A673 (cell line): ENCODE measurements at regions not wholly inside any gene's neighbourhood (a gene's known extent, or its start where the extent isn't known, plus 50 kb on each side); places are given as distances from the start of the nearest gene placed in this dataset.

Experiments used
- BruUV-seq: library from RNA; stranded (reverse); fragments of 400-500 nt; replicated peaks from 2 replicates; lab custom pipeline; 2021; lab: Mats Ljungman, UMichigan
- CTCF ChIA-PET: fragments of 300-600 bp; sonication (Branson Sonifier 250); formaldehyde crosslinking; loops from one replicate; lab custom pipeline; 2022; ENCODE audit warnings: antibody characterized with exemption; lab: Charles Lee
- POLR2A ChIA-PET: fragments of 300-600 bp; sonication (Branson Sonifier 250); formaldehyde crosslinking; loops from one replicate; lab custom pipeline; 2022; ENCODE audit warnings: antibody characterized with exemption; ENCODE audit not compliant: low non-redundant PET; lab: Charles Lee
- DNase-seq: peaks from one replicate; pipeline ENCODE4 v3.0.0-alpha.2; 2015; ENCODE audit warnings: low spot score
- H3K27ac ChIP-seq: fragments of 200-600 bp; sonication (generic); 2 replicates; pipeline ENCODE4 v1.5.1; 2016; ENCODE audit warnings: mixed run types, low read depth, mild to moderate bottlenecking, mixed read lengths, antibody characterized with exemption, low read length; ENCODE audit not compliant: poor library complexity, severe bottlenecking
- H3K27me3 ChIP-seq: fragments of 200-600 bp; sonication (generic); replicated peaks from 2 replicates; pipeline ENCODE4 v1.6.1; 2017; ENCODE audit warnings: mixed run types, low read depth, mild to moderate bottlenecking, mixed read lengths, antibody characterized with exemption, low read length; ENCODE audit not compliant: insufficient read depth, poor library complexity
- H3K36me3 ChIP-seq: fragments of 200-600 bp; sonication (generic); 2 replicates; pipeline ENCODE4 v1.6.1; 2016; ENCODE audit warnings: mixed run types, mild to moderate bottlenecking, mixed read lengths, antibody characterized with exemption, low read length; ENCODE audit not compliant: insufficient read depth, poor library complexity, severe bottlenecking
- H3K4me1 ChIP-seq: fragments of 200-600 bp; sonication (generic); 2 replicates; pipeline ENCODE4 v1.6.1; 2017; ENCODE audit warnings: mixed run types, mild to moderate bottlenecking, mixed read lengths, antibody characterized with exemption, low read length; ENCODE audit not compliant: insufficient read depth, poor library complexity, severe bottlenecking
- H3K4me3 ChIP-seq: fragments of 200-600 bp; sonication (generic); 2 replicates; pipeline ENCODE4 v1.5.1; 2016; ENCODE audit warnings: low read depth, mixed run types, mild to moderate bottlenecking, mixed read lengths, low read length; ENCODE audit not compliant: poor library complexity, severe bottlenecking
- H3K9me3 ChIP-seq: fragments of 200-600 bp; sonication (generic); 2 replicates; pipeline ENCODE4 v1.6.1; 2016; ENCODE audit warnings: mixed run types, low read depth, mild to moderate bottlenecking, mixed read lengths, antibody characterized with exemption, low read length; ENCODE audit not compliant: poor library complexity, severe bottlenecking
- CTCF ChIP-seq: fragments of 300-800, 200-600 bp; sonication (generic); conservative IDR thresholded peaks from 2 replicates; pipeline ENCODE4 v1.5.1; 2017; ENCODE audit warnings: low read depth, mild to moderate bottlenecking, antibody characterized with exemption, low read length, moderate library complexity, mixed read lengths
- EZH2 ChIP-seq: fragments of 200-600 bp; sonication (generic); IDR thresholded peaks from 2 replicates; pipeline ENCODE4 v1.6.1; 2017; ENCODE audit warnings: borderline replicate concordance, low read depth, mild to moderate bottlenecking, mixed read lengths, antibody characterized with exemption, low read length; ENCODE audit not compliant: poor library complexity, severe bottlenecking
- intact Hi-C: fragments of 100-400 bp; cut with micrococcal nuclease; formaldehyde crosslinking; loops from one replicate; pipeline ENCODE4 v1.10.0; 2022; ENCODE audit not compliant: unreplicated experiment

GRCh38 chr6:126721581-126722160 lies 381.8 kb downstream of the CENPW start:
- Histone ChIP-seq H3K4me1 (no peaks in the 10 kb centered on the region), H3K4me3 (no peak overlapping the region), H3K9me3 (no peaks in the 10 kb centered on the region), H3K36me3 (no peaks in the 10 kb centered on the region), H3K27ac (no peak overlapping the region), H3K27me3 (no peaks in the 10 kb centered on the region)
- DNase-seq, result no peak
- ChIA-PET CTCF (no interaction called here), POLR2A (no interaction called here)
- no TSS peak for BruUV-seq
- intact Hi-C loops, result no loop called here
- TF ChIP-seq CTCF (no peak), EZH2 (no peak)

DNA sequence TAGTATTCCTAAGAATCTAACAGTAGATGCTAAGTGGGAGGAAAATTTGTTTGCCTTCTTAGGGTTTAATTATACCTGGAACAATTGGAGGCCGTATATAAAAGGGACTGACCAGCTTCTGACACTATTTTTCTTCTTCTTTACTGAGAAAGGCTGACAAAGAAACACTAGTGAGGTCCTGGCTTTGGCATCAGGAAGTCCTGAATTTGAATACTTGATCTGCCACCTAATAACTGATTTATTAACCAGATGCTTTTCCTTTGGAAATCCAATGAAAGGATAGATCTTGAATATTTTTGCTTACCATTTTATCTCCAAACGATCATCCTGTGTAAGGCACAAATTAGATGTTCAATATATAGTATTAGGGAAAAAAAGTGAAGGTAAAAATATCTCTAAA lies 382.5 kb downstream of the CENPW start:
- intact Hi-C loops, result no loop called here
- ChIA-PET POLR2A (no interaction called here), CTCF (no interaction called here)
- H3K9me3 ChIP-seq, result no peaks in the 10 kb centered on the region
- no TSS peak for BruUV-seq
- TF ChIP-seq EZH2 (no peak), CTCF (no peak)
- H3K27me3 ChIP-seq, result no peaks in the 10 kb centered on the region
- H3K36me3 ChIP-seq, result no peaks in the 10 kb centered on the region
- H3K4me1 ChIP-seq, result no peaks in the 10 kb centered on the region
- H3K27ac ChIP-seq, result no peak overlapping the region
- no peak for DNase-seq
- H3K4me3 ChIP-seq, result no peak overlapping the region

DNA sequence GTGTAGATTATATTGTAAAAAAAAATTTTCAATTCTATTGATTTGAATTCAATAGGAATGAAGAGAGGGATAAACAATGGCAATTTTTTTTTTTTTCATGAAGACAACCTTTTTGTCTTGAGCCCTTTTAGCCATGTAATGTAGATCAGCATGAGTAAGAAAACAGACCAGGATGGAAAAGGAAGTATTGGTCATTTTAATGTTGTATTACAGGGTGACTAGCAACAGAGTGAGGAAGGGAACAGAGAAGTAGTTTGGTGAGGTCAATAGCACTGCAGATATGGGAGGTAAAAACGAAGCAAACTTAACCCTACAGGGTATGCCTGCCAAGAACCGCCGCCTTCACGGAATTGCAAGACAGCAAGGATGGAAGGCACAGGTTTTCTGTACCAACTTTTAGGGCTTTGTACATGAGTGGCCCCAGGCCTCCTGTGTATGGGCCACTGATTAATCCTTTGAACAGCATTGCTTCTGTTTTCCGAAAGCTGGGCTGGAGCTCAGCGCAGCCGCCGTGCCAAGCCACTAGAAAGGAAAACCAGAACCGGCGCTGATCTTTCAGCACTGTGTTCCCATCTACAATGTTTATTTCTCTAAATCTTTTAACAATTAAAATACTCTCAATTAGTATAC lies 383.7 kb downstream of the CENPW start:
- ChIA-PET POLR2A (no interaction called here), CTCF (no interaction called here)
- TF ChIP-seq CTCF (no peak), EZH2 (no peak)
- DNase-seq, result no peak
- Histone ChIP-seq H3K27ac (no peak overlapping the region), H3K36me3 (no peaks in the 10 kb centered on the region), H3K9me3 (no peaks in the 10 kb centered on the region), H3K4me3 (no peak overlapping the region), H3K27me3 (no peaks in the 10 kb centered on the region), H3K4me1 (no peaks in the 10 kb centered on the region)
- intact Hi-C loops, result no loop called here
- BruUV-seq, result no TSS peak
